ENCODE measurements at regions not wholly inside any gene's neighbourhood (a gene's known extent, or its start where the extent isn't known, plus 50 kb on each side); places are given as distances from the start of the nearest gene placed in this dataset.

DNA sequence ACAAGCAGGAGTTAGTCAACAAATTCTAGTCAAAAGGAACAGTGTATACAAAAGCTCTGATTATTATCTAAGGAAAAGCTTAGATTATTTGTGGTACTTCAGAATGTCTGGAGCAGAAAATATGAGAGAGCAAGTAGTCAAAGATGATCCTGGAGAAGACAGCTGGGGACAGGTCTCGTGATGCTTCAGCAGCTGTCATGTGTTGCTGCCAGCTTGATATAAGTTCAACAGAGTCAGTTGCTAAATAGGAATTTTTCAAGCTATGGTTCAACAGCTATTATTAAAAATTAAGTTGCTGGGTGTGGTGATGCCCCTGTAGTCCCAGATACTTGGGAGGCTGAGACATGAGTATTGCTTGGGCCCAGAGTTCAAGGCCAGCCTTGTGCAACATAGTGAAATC, 240.0 kb upstream of the RHOBTB1 start:
- no peaks in the 10 kb centered on the region for H3K4me1 Mint-ChIP-seq (ENCODE audit: unreplicated experiment)
- no peak overlapping the region for H3K27ac Mint-ChIP-seq (ENCODE audit: unreplicated experiment)
- no peaks in the 10 kb centered on the region for H3K9me3 Mint-ChIP-seq (ENCODE audit: unreplicated experiment)
- no peaks in the 10 kb centered on the region for H3K36me3 Mint-ChIP-seq (ENCODE audit: low read depth, unreplicated experiment)
- TF ChIP-seq, protein P1, sequence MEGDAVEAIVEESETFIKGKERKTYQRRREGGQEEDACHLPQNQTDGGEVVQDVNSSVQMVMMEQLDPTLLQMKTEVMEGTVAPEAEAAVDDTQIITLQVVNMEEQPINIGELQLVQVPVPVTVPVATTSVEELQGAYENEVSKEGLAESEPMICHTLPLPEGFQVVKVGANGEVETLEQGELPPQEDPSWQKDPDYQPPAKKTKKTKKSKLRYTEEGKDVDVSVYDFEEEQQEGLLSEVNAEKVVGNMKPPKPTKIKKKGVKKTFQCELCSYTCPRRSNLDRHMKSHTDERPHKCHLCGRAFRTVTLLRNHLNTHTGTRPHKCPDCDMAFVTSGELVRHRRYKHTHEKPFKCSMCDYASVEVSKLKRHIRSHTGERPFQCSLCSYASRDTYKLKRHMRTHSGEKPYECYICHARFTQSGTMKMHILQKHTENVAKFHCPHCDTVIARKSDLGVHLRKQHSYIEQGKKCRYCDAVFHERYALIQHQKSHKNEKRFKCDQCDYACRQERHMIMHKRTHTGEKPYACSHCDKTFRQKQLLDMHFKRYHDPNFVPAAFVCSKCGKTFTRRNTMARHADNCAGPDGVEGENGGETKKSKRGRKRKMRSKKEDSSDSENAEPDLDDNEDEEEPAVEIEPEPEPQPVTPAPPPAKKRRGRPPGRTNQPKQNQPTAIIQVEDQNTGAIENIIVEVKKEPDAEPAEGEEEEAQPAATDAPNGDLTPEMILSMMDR (IDR thresholded peaks at IDR 0.05; ENCODE audit: unreplicated experiment) = no peak
- H3K27me3 Mint-ChIP-seq (ENCODE audit: unreplicated experiment) = no peaks in the 10 kb centered on the region
- H3K4me3 Mint-ChIP-seq (ENCODE audit: unreplicated experiment) = no peak overlapping the region
- no peak for DNase-seq (ENCODE audit: low spot score)

DNA sequence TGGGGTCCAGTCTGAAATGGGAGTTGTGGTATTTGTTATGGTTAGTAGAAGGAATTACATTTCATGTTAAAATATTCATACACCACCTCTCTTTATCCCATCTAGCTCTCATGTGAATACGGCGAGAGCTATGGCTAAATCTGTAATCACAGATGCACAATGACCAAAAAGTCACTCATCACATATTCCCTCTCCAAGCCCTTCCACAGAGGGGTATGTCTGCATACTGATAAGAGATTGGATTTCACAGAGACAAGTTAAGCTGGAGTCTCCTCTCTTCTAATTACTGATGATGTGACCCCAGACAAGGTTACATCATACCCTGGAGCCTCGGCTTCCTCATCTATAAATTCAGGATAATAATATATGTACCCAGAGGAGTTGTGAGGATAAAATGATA, 237.8 kb upstream of the RHOBTB1 start:
- Mint-ChIP-seq H3K4me3 (ENCODE audit: unreplicated experiment) (no peak overlapping the region), H3K4me1 (ENCODE audit: unreplicated experiment) (peaks cover 5% of the 10 kb centered on the region), H3K9me3 (ENCODE audit: unreplicated experiment) (no peaks in the 10 kb centered on the region), H3K27me3 (ENCODE audit: unreplicated experiment) (no peaks in the 10 kb centered on the region), H3K27ac (ENCODE audit: unreplicated experiment) (no peak overlapping the region), H3K36me3 (ENCODE audit: low read depth, unreplicated experiment) (no peaks in the 10 kb centered on the region)
- TF ChIP-seq, protein P1 (IDR thresholded peaks at IDR 0.05; ENCODE audit: unreplicated experiment) = no peak
- DNase-seq (ENCODE audit: low spot score) = no peak

DNA sequence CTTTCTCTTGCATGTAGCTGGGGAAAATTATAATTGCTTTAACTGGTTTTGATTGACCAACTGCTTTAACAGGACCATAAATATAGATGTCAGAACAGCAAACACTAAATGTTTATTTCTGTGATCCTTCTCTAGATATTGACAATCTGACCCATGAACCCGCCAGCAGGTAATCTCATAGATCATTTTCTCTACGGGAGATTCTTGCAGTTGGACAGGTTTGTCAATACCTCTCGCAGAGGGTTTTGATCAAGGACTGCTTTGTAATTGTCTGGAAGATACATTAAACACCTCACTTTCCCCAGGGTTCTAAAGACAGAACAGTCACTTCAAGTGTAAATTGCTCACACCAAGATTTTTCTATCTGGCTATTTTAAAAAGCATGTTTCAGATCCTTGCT, 235.8 kb upstream of the RHOBTB1 start:
- Mint-ChIP-seq H3K4me3 (ENCODE audit: unreplicated experiment) (no peak overlapping the region), H3K4me1 (ENCODE audit: unreplicated experiment) (peaks cover 11% of the 10 kb centered on the region), H3K36me3 (ENCODE audit: low read depth, unreplicated experiment) (no peaks in the 10 kb centered on the region), H3K9me3 (ENCODE audit: unreplicated experiment) (no peaks in the 10 kb centered on the region), H3K27me3 (ENCODE audit: unreplicated experiment) (no peaks in the 10 kb centered on the region), H3K27ac (ENCODE audit: unreplicated experiment) (no peak overlapping the region)
- DNase-seq (ENCODE audit: low spot score) = no peak
- TF ChIP-seq, protein P1 (IDR thresholded peaks at IDR 0.05; ENCODE audit: unreplicated experiment) = no peak

DNA sequence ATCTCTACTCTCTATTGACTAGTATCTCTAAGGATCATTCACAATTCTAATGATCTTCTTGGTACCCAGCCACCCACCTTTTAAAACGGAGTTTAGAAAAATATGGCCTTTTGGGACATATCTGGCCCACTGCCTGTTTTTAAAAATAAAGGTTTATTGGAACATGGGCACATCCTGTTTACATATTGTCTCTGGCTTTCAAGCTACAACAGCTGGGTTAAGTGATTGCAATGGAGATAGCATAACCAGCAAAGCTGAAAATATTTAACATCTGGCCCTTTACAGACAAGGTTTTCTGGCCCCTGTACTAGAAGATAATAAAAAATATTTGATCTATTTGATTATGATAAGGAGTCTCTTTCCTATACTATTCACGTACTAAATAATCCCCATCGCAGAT, 232.4 kb upstream of the RHOBTB1 start:
- TF ChIP-seq, protein P1 (IDR thresholded peaks at IDR 0.05; ENCODE audit: unreplicated experiment) = no peak
- DNase-seq (ENCODE audit: low spot score) = no peak
- no peaks in the 10 kb centered on the region for H3K27me3 Mint-ChIP-seq (ENCODE audit: unreplicated experiment)
- H3K4me3 Mint-ChIP-seq (ENCODE audit: unreplicated experiment) = no peak overlapping the region
- H3K27ac Mint-ChIP-seq (ENCODE audit: unreplicated experiment) = no peak overlapping the region
- peaks cover 11% of the 10 kb centered on the region for H3K4me1 Mint-ChIP-seq (ENCODE audit: unreplicated experiment)
- no peaks in the 10 kb centered on the region for H3K9me3 Mint-ChIP-seq (ENCODE audit: unreplicated experiment)
- no peaks in the 10 kb centered on the region for H3K36me3 Mint-ChIP-seq (ENCODE audit: low read depth, unreplicated experiment)

DNA sequence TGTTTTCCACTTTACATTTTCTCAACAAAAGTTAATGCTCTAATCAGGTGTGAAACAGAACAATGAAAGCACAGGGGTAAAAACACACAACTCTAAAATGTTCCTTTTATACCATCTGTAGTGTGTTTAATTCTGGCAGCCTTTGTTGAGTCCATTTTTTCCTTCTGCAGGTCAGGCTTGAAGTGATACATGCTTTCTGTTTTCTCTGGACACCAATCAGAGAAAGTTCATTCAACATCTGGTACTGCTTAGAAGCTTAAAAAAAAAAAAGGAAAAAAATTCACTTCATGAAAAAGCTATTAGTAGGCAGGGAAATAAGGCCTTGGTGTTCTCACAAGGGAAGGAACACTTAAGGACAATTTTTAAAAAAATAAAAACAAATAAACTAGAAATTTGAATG, 231.3 kb upstream of the RHOBTB1 start:
- peaks cover 11% of the 10 kb centered on the region for H3K4me1 Mint-ChIP-seq (ENCODE audit: unreplicated experiment)
- H3K36me3 Mint-ChIP-seq (ENCODE audit: low read depth, unreplicated experiment) = no peaks in the 10 kb centered on the region
- DNase-seq (ENCODE audit: low spot score) = no peak
- H3K9me3 Mint-ChIP-seq (ENCODE audit: unreplicated experiment) = no peaks in the 10 kb centered on the region
- H3K27me3 Mint-ChIP-seq (ENCODE audit: unreplicated experiment) = no peaks in the 10 kb centered on the region
- no peak overlapping the region for H3K27ac Mint-ChIP-seq (ENCODE audit: unreplicated experiment)
- TF ChIP-seq, protein P1 (IDR thresholded peaks at IDR 0.05; ENCODE audit: unreplicated experiment) = no peak
- H3K4me3 Mint-ChIP-seq (ENCODE audit: unreplicated experiment) = no peak overlapping the region
